ENCODE measurements at regions not wholly inside any gene's neighbourhood (a gene's known extent, or its start where the extent isn't known, plus 50 kb on each side); places are given as distances from the start of the nearest gene placed in this dataset.

- TF ChIP-seq POLR2A (IDR thresholded peaks at IDR 0.05), result no peak
- no peak for TF ChIP-seq CTCF (IDR thresholded peaks at IDR 0.05)
Observed at GRCh38 chr2:126579868-126580267, 76.1 kb upstream of the GYPC start.
